HEK293 (cell line): ENCODE measurements at regions not wholly inside any gene's neighbourhood (a gene's known extent, or its start where the extent isn't known, plus 50 kb on each side); places are given as distances from the start of the nearest gene placed in this dataset.
A peak's percentile ranks its signal among the peaks of the same experiment; 100 is the strongest.

Source experiments
- CTCF ChIA-PET: fragments of 350-600 bp; formaldehyde crosslinking; extraction: SDS; loops from one replicate; lab custom pipeline; 2021; ENCODE audit warnings: antibody characterized with exemption; lab: Yijun Ruan, JAX
- POLR2A ChIA-PET: fragments of 300-600 bp; formaldehyde crosslinking; extraction: SDS; loops from one replicate; lab custom pipeline; 2020; ENCODE audit warnings: antibody characterized with exemption, inconsistent platforms; lab: Yijun Ruan, JAX
- H3K27ac ChIP-seq: fragments of 200-500 bp; sonication (Bioruptor generic); 2 replicates; pipeline ENCODE4 v1.5.1; 2014; ENCODE audit warnings: low read depth, low read length, control low read depth, inconsistent platforms; ENCODE audit errors: extremely low read depth
- H3K36me3 ChIP-seq, 2 experiments: fragments of 200-500 bp in 1 of 2; sonication (Bioruptor generic) in 1 of 2; 1 replicate in 1 of 2; 2 replicates in 1 of 2; pipeline ENCODE4 v1.5.1; 2014 to 2017; ENCODE audit warnings: inconsistent platforms in 2 of 2, low read length in 2 of 2; ENCODE audit not compliant: control insufficient read depth in 2 of 2, insufficient read depth in 1 of 2
- H3K4me1 ChIP-seq: fragments of 200-500 bp; sonication (Bioruptor generic); 2 replicates; pipeline ENCODE4 v1.5.1; 2014; ENCODE audit warnings: mild to moderate bottlenecking, low read length, inconsistent platforms; ENCODE audit not compliant: control insufficient read depth, insufficient read depth
- H3K4me3 ChIP-seq: 2 replicates; pipeline ENCODE4 v1.5.1; 2011; ENCODE audit warnings: low read depth, mild to moderate bottlenecking, control low read depth, low read length, moderate library complexity
- H3K9me3 ChIP-seq: fragments of 200-500 bp; sonication (Bioruptor generic); 2 replicates; pipeline ENCODE4 v1.5.1; 2014; ENCODE audit warnings: low read depth, low read length, inconsistent platforms; ENCODE audit not compliant: control insufficient read depth, insufficient read depth
- BCL11B ChIP-seq: fragments of 450-650 bp; formaldehyde crosslinking; IDR thresholded peaks from 2 replicates; pipeline ENCODE4 v1.5.1; 2016; ENCODE audit warnings: low read depth, missing biosample characterization, missing genetic modification characterization
- ELK4 ChIP-seq: IDR thresholded peaks from 2 replicates; pipeline ENCODE4 v1.6.1; 2011; ENCODE audit warnings: mild to moderate bottlenecking, low read depth, low read length, borderline replicate concordance
- FEZF1 ChIP-seq: fragments of 450-650 bp; formaldehyde crosslinking; IDR thresholded peaks from 2 replicates; pipeline ENCODE4 v1.5.1; 2016; ENCODE audit warnings: missing biosample characterization, missing genetic modification characterization
- GLI4 ChIP-seq: fragments of 450-650 bp; formaldehyde crosslinking; IDR thresholded peaks from 2 replicates; pipeline ENCODE4 v1.5.1; 2016; ENCODE audit warnings: missing biosample characterization, missing genetic modification characterization
- HOXA7 ChIP-seq: sonication (generic); formaldehyde crosslinking; IDR thresholded peaks from 2 replicates; pipeline ENCODE4 v1.8.1; 2022; ENCODE audit warnings: missing genetic modification reagents, borderline replicate concordance
- HOXD13 ChIP-seq: sonication (generic); formaldehyde crosslinking; IDR thresholded peaks from 2 replicates; pipeline ENCODE4 v1.8.0; 2022; ENCODE audit warnings: missing genetic modification reagents, borderline replicate concordance
- KLF1 ChIP-seq: fragments of 450-650 bp; formaldehyde crosslinking; IDR thresholded peaks from 2 replicates; pipeline ENCODE4 v1.5.1; 2016; ENCODE audit warnings: missing biosample characterization, missing genetic modification characterization
- YY2 ChIP-seq: fragments of 450-650 bp; formaldehyde crosslinking; IDR thresholded peaks from 2 replicates; pipeline ENCODE4 v1.5.1; 2016; ENCODE audit warnings: missing biosample characterization, missing genetic modification characterization
- ZEB2 ChIP-seq: fragments of 450-650 bp; formaldehyde crosslinking; IDR thresholded peaks from 2 replicates; pipeline ENCODE4 v1.5.1; 2016; ENCODE audit warnings: missing biosample characterization, missing genetic modification characterization
- ZFP41 ChIP-seq: fragments of 450-650 bp; formaldehyde crosslinking; IDR thresholded peaks from 2 replicates; pipeline ENCODE4 v1.5.1; 2016; ENCODE audit warnings: missing biosample characterization, missing genetic modification characterization, borderline replicate concordance
- ZNF121 ChIP-seq: fragments of 450-650 bp; formaldehyde crosslinking; IDR thresholded peaks from 2 replicates; pipeline ENCODE4 v1.5.1; 2016; ENCODE audit warnings: missing biosample characterization, missing genetic modification characterization
- ZNF132 ChIP-seq: fragments of 450-650 bp; formaldehyde crosslinking; IDR thresholded peaks from 2 replicates; pipeline ENCODE4 v1.5.1; 2017; ENCODE audit warnings: missing biosample characterization, missing genetic modification characterization, borderline replicate concordance
- ZNF155 ChIP-seq: fragments of 450-650 bp; formaldehyde crosslinking; IDR thresholded peaks from 2 replicates; pipeline ENCODE4 v1.5.1; 2016; ENCODE audit warnings: missing biosample characterization, missing genetic modification characterization
- ZNF184 ChIP-seq: fragments of 450-650 bp; IDR thresholded peaks from 2 replicates; pipeline ENCODE4 v1.5.1; 2018; ENCODE audit warnings: missing biosample characterization, mild to moderate bottlenecking, missing genetic modification characterization
- ZNF214 ChIP-seq: fragments of 450-650 bp; formaldehyde crosslinking; IDR thresholded peaks from 2 replicates; pipeline ENCODE4 v1.5.1; 2017; ENCODE audit warnings: missing biosample characterization, mild to moderate bottlenecking, missing genetic modification characterization, borderline replicate concordance
- ZNF350 ChIP-seq: fragments of 450-650 bp; formaldehyde crosslinking; IDR thresholded peaks from 2 replicates; pipeline ENCODE4 v1.5.0; 2017; ENCODE audit warnings: missing biosample characterization, mild to moderate bottlenecking, missing genetic modification characterization
- ZNF366 ChIP-seq: fragments of 450-650 bp; formaldehyde crosslinking; conservative IDR thresholded peaks from 2 replicates; pipeline ENCODE4 v1.5.1; 2016; ENCODE audit warnings: missing biosample characterization, missing genetic modification characterization
- ZNF394 ChIP-seq: fragments of 450-650 bp; formaldehyde crosslinking; IDR thresholded peaks from 2 replicates; pipeline ENCODE4 v1.5.1; 2016; ENCODE audit warnings: missing biosample characterization, missing genetic modification characterization, mild to moderate bottlenecking, moderate library complexity, borderline replicate concordance
- ZNF48 ChIP-seq: fragments of 450-650 bp; formaldehyde crosslinking; IDR thresholded peaks from 2 replicates; pipeline ENCODE4 v1.5.1; 2016; ENCODE audit warnings: missing biosample characterization, missing genetic modification characterization
- ZNF585B ChIP-seq: fragments of 450-650 bp; formaldehyde crosslinking; IDR thresholded peaks from 2 replicates; pipeline ENCODE4 v1.5.1; 2016; ENCODE audit warnings: missing biosample characterization, missing genetic modification characterization
- ZNF629 ChIP-seq: fragments of 450-650 bp; formaldehyde crosslinking; IDR thresholded peaks from 2 replicates; pipeline ENCODE4 v1.5.1; 2017; ENCODE audit warnings: missing biosample characterization, missing genetic modification characterization
- ZNF639 ChIP-seq: fragments of 450-650 bp; formaldehyde crosslinking; IDR thresholded peaks from 2 replicates; pipeline ENCODE4 v1.5.1; 2016; ENCODE audit warnings: missing biosample characterization, missing genetic modification characterization
- ZNF664 ChIP-seq: fragments of 450-650 bp; formaldehyde crosslinking; IDR thresholded peaks from 2 replicates; pipeline ENCODE4 v1.5.1; 2016; ENCODE audit warnings: missing biosample characterization, missing genetic modification characterization
- ZNF76 ChIP-seq: fragments of 450-650 bp; formaldehyde crosslinking; IDR thresholded peaks from 2 replicates; pipeline ENCODE4; 2016; ENCODE audit warnings: low read depth, missing biosample characterization, missing genetic modification characterization, borderline replicate concordance
- ZNF777 ChIP-seq: fragments of 450-650 bp; formaldehyde crosslinking; IDR thresholded peaks from 2 replicates; pipeline ENCODE4 v1.5.1; 2017; ENCODE audit warnings: missing biosample characterization, missing genetic modification characterization, borderline replicate concordance
- ZNF792 ChIP-seq: fragments of 450-650 bp; formaldehyde crosslinking; IDR thresholded peaks from 2 replicates; pipeline ENCODE4 v1.5.1; 2016; ENCODE audit warnings: missing biosample characterization, missing genetic modification characterization
- TF ChIP-seq, protein P1 (sequence below): fragments of 450-650 bp; formaldehyde crosslinking; IDR thresholded peaks from 2 replicates; pipeline ENCODE4 v1.5.1; 2017; ENCODE audit warnings: missing biosample characterization, missing genetic modification characterization
- TF ChIP-seq, protein P2 (sequence below): fragments of 450-650 bp; formaldehyde crosslinking; conservative IDR thresholded peaks from 2 replicates; pipeline ENCODE4 v1.5.1; 2016; ENCODE audit warnings: low read depth, missing biosample characterization, missing genetic modification characterization

- no peak overlapping the region for H3K4me3 ChIP-seq
- no peak for TF ChIP-seq ZNF394
- no peak for TF ChIP-seq ZNF48
- TF ChIP-seq ZFP41 (tag by site-specific recombination) = no peak
- no peak for TF ChIP-seq ELK4
- no peak for TF ChIP-seq ZNF121 (tag by site-specific recombination)
- TF ChIP-seq ZNF639 (tag by site-specific recombination) = no peak
- TF ChIP-seq GLI4 (tag by site-specific recombination) = no peak
- TF ChIP-seq FEZF1 = no peak
- TF ChIP-seq ZNF664 (tag by site-specific recombination) = no peak
- TF ChIP-seq ZNF184 = no peak
- TF ChIP-seq ZNF777 = no peak
- no peak for TF ChIP-seq KLF1 (tag by site-specific recombination)
- no peak for TF ChIP-seq HOXD13 (CRISPR knock-in tag)
- no peak for TF ChIP-seq ZNF350 (tag by site-specific recombination)
- no peak for TF ChIP-seq ZNF155
- no peak for TF ChIP-seq YY2 (tag by site-specific recombination)
- no peak overlapping the region for H3K27ac ChIP-seq
- ChIA-PET CTCF (no interaction called here), POLR2A (no interaction called here)
- H3K9me3 ChIP-seq = no peaks in the 10 kb centered on the region
- H3K36me3 ChIP-seq = no peaks in the 10 kb centered on the region
- no peaks in the 10 kb centered on the region for H3K4me1 ChIP-seq
Observed at GRCh38 chr17:5665164-5665563, 80.9 kb upstream of the NLRP1 start.

DNA sequence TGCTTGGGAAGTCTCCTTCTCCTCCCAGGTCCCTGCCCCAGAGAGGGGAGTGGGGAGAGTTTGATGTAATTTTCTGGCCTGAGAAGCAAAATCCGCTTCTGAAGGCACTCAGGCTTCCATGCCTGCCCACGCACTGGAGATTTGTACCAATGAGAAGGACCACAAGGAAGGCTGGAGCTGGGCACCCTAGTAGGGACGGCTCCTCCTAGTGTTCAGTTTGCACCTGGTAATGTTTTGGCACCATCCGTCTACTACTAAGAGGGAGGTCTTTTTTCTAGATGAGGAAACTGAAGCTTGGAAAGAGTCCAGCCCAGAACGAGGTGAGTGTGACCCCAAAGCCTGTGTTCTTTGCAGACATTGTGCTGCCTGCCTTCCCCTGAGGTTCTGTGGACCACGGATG, 83.6 kb upstream of the NLRP1 start:
- ChIA-PET CTCF (interaction anchor here (0.6 to 1.6 kb wide), 3 partner anchors 8 to 98 kb away, joined by 3 to 6 read pairs (median 4); no protein-coding TSS in a partner anchor), POLR2A (no interaction called here)
- no peaks in the 10 kb centered on the region for H3K9me3 ChIP-seq
- H3K4me1 ChIP-seq = no peaks in the 10 kb centered on the region
- H3K4me3 ChIP-seq = no peak overlapping the region
- TF ChIP-seq HOXA7 (CRISPR knock-in tag) (no peak), ZNF132 (tag by site-specific recombination) (no peak), ZNF214 (no peak), BCL11B (tag by site-specific recombination) (no peak), ZNF76 (tag by site-specific recombination) (no peak), ZNF629 (tag by site-specific recombination) (no peak), ZEB2 (no peak)
- no peaks in the 10 kb centered on the region for H3K36me3 ChIP-seq
- no peak overlapping the region for H3K27ac ChIP-seq

GRCh38 chr17:5668557-5669138, 84.3 kb upstream of the NLRP1 start:
- no peaks in the 10 kb centered on the region for H3K4me1 ChIP-seq
- H3K27ac ChIP-seq = no peak overlapping the region
- H3K36me3 ChIP-seq = no peaks in the 10 kb centered on the region
- no peak overlapping the region for H3K4me3 ChIP-seq
- ChIA-PET POLR2A (no interaction called here), CTCF (interaction anchor here (0.7 to 1.6 kb wide), 3 partner anchors 7 to 174 kb away, joined by 4 to 7 read pairs (median 6); no protein-coding TSS in a partner anchor)
- H3K9me3 ChIP-seq = no peaks in the 10 kb centered on the region
- TF ChIP-seq ZNF366 (tag by site-specific recombination) (peak; percentile 73; the same call in 1 of the 2 replicates), ZNF585B (peak; percentile 30; the same call in 1 of the 2 replicates), ZNF792 (tag by site-specific recombination) (no peak), YY2 (tag by site-specific recombination) (no peak)
- TF ChIP-seq, protein P1, sequence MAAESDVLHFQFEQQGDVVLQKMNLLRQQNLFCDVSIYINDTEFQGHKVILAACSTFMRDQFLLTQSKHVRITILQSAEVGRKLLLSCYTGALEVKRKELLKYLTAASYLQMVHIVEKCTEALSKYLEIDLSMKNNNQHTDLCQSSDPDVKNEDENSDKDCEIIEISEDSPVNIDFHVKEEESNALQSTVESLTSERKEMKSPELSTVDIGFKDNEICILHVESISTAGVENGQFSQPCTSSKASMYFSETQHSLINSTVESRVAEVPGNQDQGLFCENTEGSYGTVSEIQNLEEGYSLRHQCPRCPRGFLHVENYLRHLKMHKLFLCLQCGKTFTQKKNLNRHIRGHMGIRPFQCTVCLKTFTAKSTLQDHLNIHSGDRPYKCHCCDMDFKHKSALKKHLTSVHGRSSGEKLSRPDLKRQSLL (tag by site-specific recombination) = no peak
- TF ChIP-seq, protein P2, sequence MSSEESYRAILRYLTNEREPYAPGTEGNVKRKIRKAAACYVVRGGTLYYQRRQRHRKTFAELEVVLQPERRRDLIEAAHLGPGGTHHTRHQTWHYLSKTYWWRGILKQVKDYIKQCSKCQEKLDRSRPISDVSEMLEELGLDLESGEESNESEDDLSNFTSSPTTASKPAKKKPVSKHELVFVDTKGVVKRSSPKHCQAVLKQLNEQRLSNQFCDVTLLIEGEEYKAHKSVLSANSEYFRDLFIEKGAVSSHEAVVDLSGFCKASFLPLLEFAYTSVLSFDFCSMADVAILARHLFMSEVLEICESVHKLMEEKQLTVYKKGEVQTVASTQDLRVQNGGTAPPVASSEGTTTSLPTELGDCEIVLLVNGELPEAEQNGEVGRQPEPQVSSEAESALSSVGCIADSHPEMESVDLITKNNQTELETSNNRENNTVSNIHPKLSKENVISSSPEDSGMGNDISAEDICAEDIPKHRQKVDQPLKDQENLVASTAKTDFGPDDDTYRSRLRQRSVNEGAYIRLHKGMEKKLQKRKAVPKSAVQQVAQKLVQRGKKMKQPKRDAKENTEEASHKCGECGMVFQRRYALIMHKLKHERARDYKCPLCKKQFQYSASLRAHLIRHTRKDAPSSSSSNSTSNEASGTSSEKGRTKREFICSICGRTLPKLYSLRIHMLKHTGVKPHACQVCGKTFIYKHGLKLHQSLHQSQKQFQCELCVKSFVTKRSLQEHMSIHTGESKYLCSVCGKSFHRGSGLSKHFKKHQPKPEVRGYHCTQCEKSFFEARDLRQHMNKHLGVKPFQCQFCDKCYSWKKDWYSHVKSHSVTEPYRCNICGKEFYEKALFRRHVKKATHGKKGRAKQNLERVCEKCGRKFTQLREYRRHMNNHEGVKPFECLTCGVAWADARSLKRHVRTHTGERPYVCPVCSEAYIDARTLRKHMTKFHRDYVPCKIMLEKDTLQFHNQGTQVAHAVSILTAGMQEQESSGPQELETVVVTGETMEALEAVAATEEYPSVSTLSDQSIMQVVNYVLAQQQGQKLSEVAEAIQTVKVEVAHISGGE (tag by site-specific recombination) = no peak
